Fibroblast of lung (primary cell): ENCODE measurements at regions not wholly inside any gene's neighbourhood (a gene's known extent, or its start where the extent isn't known, plus 50 kb on each side); places are given as distances from the start of the nearest gene placed in this dataset.

Experiments used
- CTCF ChIP-seq, 2 donors: IDR thresholded peaks in 1 of 2; conservative IDR thresholded peaks in 1 of 2; 1 replicate in 1 of 2; 2 replicates in 1 of 2; pipeline ENCODE4 v1.5.1; 2011 to 2012; ENCODE audit warnings: low read length in 2 of 2, control low read depth in 1 of 2, inconsistent platforms in 1 of 2, low read depth in 1 of 2, mild to moderate bottlenecking in 1 of 2
- EZH2 ChIP-seq: IDR thresholded peaks from 2 replicates; pipeline ENCODE4 v1.5.1; 2012; ENCODE audit warnings: low read length, control low read depth, mild to moderate bottlenecking; ENCODE audit errors: missing control alignments

- TF ChIP-seq EZH2: no peak
- no peak for TF ChIP-seq CTCF (conservative IDR thresholded peaks at IDR 0.05 in 1 of 2, IDR thresholded peaks at IDR 0.05 in 1 of 2; ENCODE audit: low read depth in 1 of 2, low read length in 2 of 2)
Observed at GRCh38 chr1:187044411-187044810, 215.7 kb downstream of the PLA2G4A start.
